NCI-H2196 (cell line): ENCODE measurements at regions not wholly inside any gene's neighbourhood (a gene's known extent, or its start where the extent isn't known, plus 50 kb on each side); places are given as distances from the start of the nearest gene placed in this dataset.
"Not testable (repeated sequence)": the region's sequence is repeated elsewhere in the genome, so short reads cannot be mapped to it uniquely, and the experiment has no call there.

Experiments used
- DNase-seq: peaks from one replicate; lab custom pipeline; 2025; ENCODE audit not compliant: unreplicated experiment; lab: John Stamatoyannopoulos, UW

- not testable (repeated sequence) for DNase-seq
Measured at GRCh38 chr9:22508354-22508753, 61.7 kb downstream of the DMRTA1 start.

DNA sequence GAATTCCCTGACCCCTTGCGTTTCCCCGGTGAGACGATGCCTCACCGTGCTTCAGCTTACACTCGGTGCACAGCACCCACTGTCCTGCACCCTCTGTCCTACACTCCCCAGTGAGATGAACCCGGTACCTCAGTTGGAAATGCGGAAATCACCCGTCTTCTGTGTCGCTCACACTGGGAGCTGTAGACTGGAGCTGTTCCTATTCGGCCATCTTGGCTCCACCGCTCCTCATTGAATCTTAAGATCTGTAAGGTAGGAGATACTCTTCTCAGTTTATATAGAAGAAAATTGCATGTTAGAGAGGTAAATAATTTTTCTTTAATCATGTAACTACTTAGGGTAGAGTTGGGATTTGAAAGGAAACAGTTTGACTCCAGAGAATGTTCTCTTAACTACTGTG is 62.2 kb downstream of the DMRTA1 start:
- DNase-seq: no peak

- no peak for DNase-seq
Measured at GRCh38 chr9:22512495-22512894, 65.9 kb downstream of the DMRTA1 start.

DNA sequence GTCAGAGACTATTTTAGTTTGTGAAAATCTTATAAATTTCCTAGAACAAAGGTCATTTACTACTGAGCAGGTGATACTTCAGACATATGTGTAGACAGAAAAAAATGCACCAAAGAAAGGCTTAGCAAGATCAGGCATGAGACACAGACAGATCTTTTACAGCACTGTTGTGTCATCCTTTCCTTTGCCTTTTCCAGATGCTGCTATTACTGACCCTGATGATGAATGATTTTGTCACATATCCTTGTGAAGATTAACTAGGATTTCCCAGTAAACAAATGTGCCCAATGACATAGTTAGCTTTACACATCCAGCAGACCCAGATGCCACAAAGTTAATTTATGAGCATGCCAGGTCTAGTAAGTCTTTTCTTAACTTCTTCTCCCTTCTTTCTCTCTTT is 68.2 kb downstream of the DMRTA1 start:
- DNase-seq: no peak

DNA sequence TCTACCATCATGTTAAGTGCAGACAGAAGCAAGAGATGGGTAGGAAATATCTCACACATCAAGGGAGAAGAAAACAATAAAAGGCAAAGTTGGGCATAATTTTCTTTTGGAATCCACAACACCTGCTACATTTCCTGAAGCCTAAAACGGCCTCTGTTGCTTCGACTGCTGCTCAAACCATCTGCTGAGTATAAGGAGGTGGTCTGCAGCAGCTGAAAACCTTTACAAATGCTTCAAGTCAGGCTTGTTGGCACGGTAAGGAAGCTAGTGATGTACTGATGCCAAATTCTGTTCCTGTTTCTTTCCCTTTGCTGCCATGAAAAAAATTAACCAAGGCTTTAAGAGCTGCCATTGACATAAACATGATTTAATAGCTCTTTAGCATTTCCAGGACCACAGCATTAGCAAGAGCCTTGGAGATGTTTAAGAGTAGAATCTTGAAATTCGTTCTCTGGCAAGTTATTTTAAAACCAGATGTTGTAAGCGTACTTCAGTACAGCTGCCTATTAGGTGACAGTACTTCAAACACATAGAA is 75.6 kb downstream of the DMRTA1 start:
- DNase-seq: no peak

GRCh38 chr9:22528485-22528884 is 81.9 kb downstream of the DMRTA1 start:
- DNase-seq: no peak

GRCh38 chr9:22529426-22530199 is 83.0 kb downstream of the DMRTA1 start:
- DNase-seq: no peak

DNA sequence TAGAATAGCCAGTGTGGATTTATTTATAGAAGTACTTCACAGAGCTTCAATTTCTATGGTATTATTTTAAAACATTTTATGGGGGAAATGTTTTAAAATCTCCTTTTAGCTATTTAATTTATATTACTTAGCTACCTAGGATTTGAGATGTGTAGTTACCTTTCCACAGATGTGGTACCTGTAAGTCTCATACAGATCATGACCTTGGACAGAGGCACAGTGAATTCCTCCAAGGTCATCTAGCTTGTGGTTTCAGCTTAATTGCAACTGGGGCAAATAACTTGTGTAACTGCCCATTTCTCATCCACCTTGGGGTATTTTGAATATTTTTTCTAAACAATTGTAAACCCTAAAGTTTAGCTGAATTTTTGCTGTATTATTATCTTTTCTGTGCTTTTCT is 89.2 kb downstream of the DMRTA1 start:
- no peak for DNase-seq

- no peak for DNase-seq
Measured at GRCh38 chr9:22537721-22538120, 91.1 kb downstream of the DMRTA1 start.

GRCh38 chr9:22548625-22549024 is 102.0 kb downstream of the DMRTA1 start:
- DNase-seq: no peak

DNA sequence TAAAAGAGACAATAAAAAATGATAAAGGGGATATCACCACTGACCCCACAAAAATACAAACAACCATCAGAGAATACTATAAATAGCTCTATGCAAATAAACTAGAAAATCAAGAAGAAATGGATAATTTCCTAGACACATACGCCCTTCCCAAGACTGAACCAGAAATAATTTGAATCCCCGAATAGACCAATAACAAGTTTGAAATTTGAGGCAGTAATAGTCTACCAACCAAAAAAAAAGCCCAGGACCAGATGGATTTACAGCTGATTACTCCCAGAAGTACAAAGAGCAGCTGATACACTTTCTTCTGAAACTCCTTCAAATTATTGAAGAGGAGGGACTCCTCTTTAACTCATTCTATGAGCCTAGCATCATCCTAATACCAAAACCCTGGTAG is 128.1 kb downstream of the DMRTA1 start:
- no peak for DNase-seq

- no peak for DNase-seq
Measured at GRCh38 chr9:22580788-22581187, 134.2 kb downstream of the DMRTA1 start.

- DNase-seq: no peak
Measured at GRCh38 chr9:22582221-22582620, 135.6 kb downstream of the DMRTA1 start.

- DNase-seq: no peak
Measured at GRCh38 chr9:22588918-22589317, 142.3 kb downstream of the DMRTA1 start.

- no peak for DNase-seq
Measured at GRCh38 chr9:22590336-22591033, 143.9 kb downstream of the DMRTA1 start.

- DNase-seq: no peak
Measured at GRCh38 chr9:22595805-22596204, 149.2 kb downstream of the DMRTA1 start.

DNA sequence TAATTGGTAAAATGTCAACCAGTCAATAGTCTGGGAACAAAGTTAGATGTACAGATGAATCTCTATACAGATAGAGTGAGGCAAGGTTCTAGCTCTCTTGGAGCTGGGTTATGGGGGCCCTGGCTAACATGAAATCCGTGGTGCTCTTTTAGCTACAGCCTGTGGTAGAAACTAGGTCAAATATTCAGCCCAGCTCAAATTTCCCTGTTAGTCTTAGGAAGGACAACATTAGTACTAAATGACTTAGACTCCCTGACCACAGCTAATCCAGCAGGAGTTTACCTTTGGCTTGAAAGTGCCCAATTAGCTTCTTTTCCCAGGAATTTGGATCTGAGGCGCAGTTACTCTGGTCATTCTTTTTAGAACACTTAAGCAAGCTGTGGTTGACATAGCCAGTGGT is 170.5 kb downstream of the DMRTA1 start:
- no peak for DNase-seq

DNA sequence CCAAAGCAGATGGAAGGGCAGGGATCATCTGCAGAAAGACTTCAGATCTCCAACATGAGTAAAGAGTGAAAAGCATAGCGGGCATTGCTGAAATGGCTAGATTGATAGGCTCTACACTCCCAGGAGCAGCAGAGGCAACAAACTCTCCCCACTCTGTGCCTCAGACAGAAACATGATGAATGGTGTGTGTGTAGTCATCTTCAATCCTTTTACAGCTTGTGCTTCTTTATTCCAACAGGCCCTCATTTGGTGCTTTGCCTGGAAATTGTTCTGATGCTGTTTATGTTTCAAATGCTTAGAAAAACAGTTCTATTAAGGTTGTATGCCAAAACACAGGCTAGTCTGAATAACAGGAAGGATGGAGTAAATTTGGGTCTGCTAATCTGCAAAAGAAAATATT is 176.2 kb downstream of the DMRTA1 start:
- DNase-seq: no peak

DNA sequence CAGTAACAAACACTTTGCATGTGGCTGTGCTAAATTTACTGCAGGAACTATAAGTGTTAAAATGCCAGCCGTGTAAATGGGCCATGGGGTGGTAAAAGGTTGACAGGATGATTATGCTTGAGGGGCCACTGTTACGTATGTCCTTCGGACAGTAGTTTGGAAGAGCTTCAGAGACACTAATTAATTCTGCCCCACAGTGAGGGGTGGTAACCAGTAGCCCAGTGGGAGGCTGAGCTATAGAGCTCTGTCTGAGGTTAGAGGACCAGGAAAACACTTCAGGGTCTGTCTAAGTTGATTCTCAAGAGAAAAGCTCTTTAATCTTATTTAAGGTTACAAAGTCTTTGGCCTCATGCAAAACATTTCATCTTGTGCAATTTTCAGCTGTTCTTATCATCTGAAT is 176.6 kb downstream of the DMRTA1 start:
- no peak for DNase-seq

- no peak for DNase-seq
Measured at GRCh38 chr9:22625540-22625939, 178.9 kb downstream of the DMRTA1 start.

GRCh38 chr9:22643541-22643940 is 196.9 kb downstream of the DMRTA1 start:
- DNase-seq: no peak

DNA sequence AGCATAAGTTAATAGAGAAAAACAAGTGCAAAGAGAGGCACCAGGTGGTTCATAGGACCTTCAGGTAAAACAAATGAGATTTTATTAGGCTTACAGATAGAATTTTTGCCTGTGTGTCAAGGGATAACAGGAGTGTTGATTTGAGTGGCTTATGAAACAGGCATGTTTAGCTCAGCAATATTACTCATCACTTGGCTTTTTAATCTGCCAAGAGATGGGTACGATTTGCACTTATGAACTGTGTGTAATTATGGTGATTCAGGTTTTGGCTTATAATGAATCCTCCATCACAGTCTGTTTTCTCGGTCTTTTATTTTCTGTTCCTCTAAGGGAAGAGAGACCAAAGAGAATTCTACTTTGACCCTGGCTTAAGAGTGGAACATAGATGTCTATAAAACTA is 199.3 kb downstream of the DMRTA1 start:
- DNase-seq: no peak
